NCI-H82 treated with DMSO at 0.1 percent for 48 hours (cell line): ENCODE measurements at regions not wholly inside any gene's neighbourhood (a gene's known extent, or its start where the extent isn't known, plus 50 kb on each side); places are given as distances from the start of the nearest gene placed in this dataset.
"Not testable (repeated sequence)": the region's sequence is repeated elsewhere in the genome, so short reads cannot be mapped to it uniquely, and the experiment has no call there.

ENCODE experiments used
- DNase-seq: peaks from one replicate; lab custom pipeline; 2025; ENCODE audit not compliant: unreplicated experiment; lab: John Stamatoyannopoulos, UW

- no peak for DNase-seq
These were observed 203.3 kb upstream of the PRDM1 start for GRCh38 chr6:105882828-105883227.

GRCh38 chr6:105882121-105882803 lies 203.9 kb upstream of the PRDM1 start:
- DNase-seq = no peak

GRCh38 chr6:105881608-105882007 lies 204.5 kb upstream of the PRDM1 start:
- DNase-seq = no peak

- no peak for DNase-seq
These were observed 206.1 kb upstream of the PRDM1 start for GRCh38 chr6:105880030-105880492.

- no peak for DNase-seq
These were observed 207.0 kb upstream of the PRDM1 start for GRCh38 chr6:105879146-105879545.

GRCh38 chr6:105875974-105876640 lies 210.0 kb upstream of the PRDM1 start:
- DNase-seq = no peak

- DNase-seq = no peak
These were observed 211.1 kb upstream of the PRDM1 start for GRCh38 chr6:105874835-105875626.

- DNase-seq = no peak
These were observed 212.3 kb upstream of the PRDM1 start for GRCh38 chr6:105873799-105874198.

GRCh38 chr6:105873211-105873704 lies 212.9 kb upstream of the PRDM1 start:
- DNase-seq = no peak

GRCh38 chr6:105872249-105872648 lies 213.9 kb upstream of the PRDM1 start:
- no peak for DNase-seq

- DNase-seq = no peak
These were observed 214.6 kb upstream of the PRDM1 start for GRCh38 chr6:105871542-105871941.

GRCh38 chr6:105869835-105870440 lies 216.2 kb upstream of the PRDM1 start:
- DNase-seq = no peak

- no peak for DNase-seq
These were observed 217.2 kb upstream of the PRDM1 start for GRCh38 chr6:105868823-105869460.

GRCh38 chr6:105867821-105868220 lies 218.3 kb upstream of the PRDM1 start:
- DNase-seq = no peak

- no peak for DNase-seq
These were observed 218.9 kb upstream of the PRDM1 start for GRCh38 chr6:105867277-105867676.

GRCh38 chr6:105862936-105863607 lies 223.1 kb upstream of the PRDM1 start:
- DNase-seq = no peak

GRCh38 chr6:105860927-105861326 lies 225.2 kb upstream of the PRDM1 start:
- DNase-seq = not testable (repeated sequence)

- no peak for DNase-seq
These were observed 226.7 kb upstream of the PRDM1 start for GRCh38 chr6:105859457-105859856.

GRCh38 chr6:105858639-105859038 lies 227.5 kb upstream of the PRDM1 start:
- not testable (repeated sequence) for DNase-seq

GRCh38 chr6:105855433-105855832 lies 230.7 kb upstream of the PRDM1 start:
- no peak for DNase-seq
